ENCODE measurements at regions not wholly inside any gene's neighbourhood (a gene's known extent, or its start where the extent isn't known, plus 50 kb on each side); places are given as distances from the start of the nearest gene placed in this dataset.

DNA sequence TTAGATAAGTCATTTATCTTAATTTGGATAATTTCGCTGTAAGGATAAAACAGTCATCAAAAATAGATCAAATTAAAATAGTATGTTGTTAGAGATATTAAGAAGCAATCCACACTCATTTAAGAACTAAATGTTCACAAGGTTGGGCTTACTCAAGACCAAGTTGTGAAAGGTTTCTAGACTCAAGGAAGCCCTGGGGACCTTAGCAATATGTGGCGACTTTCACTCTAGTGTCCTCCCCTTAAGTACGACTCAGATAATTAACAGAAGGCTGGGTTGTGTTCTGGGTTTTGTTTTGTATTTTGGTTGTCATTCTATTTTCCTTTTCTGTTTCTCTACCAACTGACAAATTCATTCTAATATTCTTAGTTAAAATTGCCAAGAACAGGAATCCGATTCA lies 1008.0 kb downstream of the PCDH9 start:
- TF ChIP-seq, protein P1, sequence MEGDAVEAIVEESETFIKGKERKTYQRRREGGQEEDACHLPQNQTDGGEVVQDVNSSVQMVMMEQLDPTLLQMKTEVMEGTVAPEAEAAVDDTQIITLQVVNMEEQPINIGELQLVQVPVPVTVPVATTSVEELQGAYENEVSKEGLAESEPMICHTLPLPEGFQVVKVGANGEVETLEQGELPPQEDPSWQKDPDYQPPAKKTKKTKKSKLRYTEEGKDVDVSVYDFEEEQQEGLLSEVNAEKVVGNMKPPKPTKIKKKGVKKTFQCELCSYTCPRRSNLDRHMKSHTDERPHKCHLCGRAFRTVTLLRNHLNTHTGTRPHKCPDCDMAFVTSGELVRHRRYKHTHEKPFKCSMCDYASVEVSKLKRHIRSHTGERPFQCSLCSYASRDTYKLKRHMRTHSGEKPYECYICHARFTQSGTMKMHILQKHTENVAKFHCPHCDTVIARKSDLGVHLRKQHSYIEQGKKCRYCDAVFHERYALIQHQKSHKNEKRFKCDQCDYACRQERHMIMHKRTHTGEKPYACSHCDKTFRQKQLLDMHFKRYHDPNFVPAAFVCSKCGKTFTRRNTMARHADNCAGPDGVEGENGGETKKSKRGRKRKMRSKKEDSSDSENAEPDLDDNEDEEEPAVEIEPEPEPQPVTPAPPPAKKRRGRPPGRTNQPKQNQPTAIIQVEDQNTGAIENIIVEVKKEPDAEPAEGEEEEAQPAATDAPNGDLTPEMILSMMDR (IDR thresholded peaks at IDR 0.05), result no peak
- TF ChIP-seq EP300 (IDR thresholded peaks at IDR 0.05), result no peak

All from gastroesophageal sphincter (tissue), 3 donors.